H9 (cell line): ENCODE measurements at regions not wholly inside any gene's neighbourhood (a gene's known extent, or its start where the extent isn't known, plus 50 kb on each side); places are given as distances from the start of the nearest gene placed in this dataset.

ENCODE experiments used
- DNase-seq: peaks from one replicate; pipeline ENCODE4 v3.0.0-alpha.2; 2017
- H2AFZ ChIP-seq: one replicate; pipeline ENCODE4 v1.6.1; 2013; ENCODE audit warnings: mild to moderate bottlenecking, low read length, control low read depth, moderate library complexity
- H2AK5ac ChIP-seq: 2 replicates; pipeline ENCODE4 v1.6.1; 2013; ENCODE audit warnings: low read length, control low read depth, mixed read lengths; ENCODE audit not compliant: insufficient read length
- H2BK120ac ChIP-seq: one replicate; pipeline ENCODE4 v1.6.1; 2013; ENCODE audit warnings: low read depth, mild to moderate bottlenecking, low read length, control low read depth, inconsistent platforms; ENCODE audit not compliant: poor library complexity, severe bottlenecking
- H2BK12ac ChIP-seq: 2 replicates; pipeline ENCODE4 v1.6.1; 2013; ENCODE audit warnings: low read length, control low read depth, mixed read lengths, low read depth; ENCODE audit not compliant: insufficient read length
- H2BK15ac ChIP-seq: 2 replicates; pipeline ENCODE4 v1.6.1; 2013; ENCODE audit warnings: low read depth, low read length, control low read depth
- H2BK20ac ChIP-seq: one replicate; pipeline ENCODE4 v1.6.1; 2013; ENCODE audit warnings: low read depth, mild to moderate bottlenecking, low read length, control low read depth, inconsistent platforms; ENCODE audit not compliant: poor library complexity, severe bottlenecking
- H2BK5ac ChIP-seq: 2 replicates; pipeline ENCODE4 v1.6.1; 2013; ENCODE audit warnings: low read length, control low read depth, mixed read lengths; ENCODE audit not compliant: insufficient read length
- H3K14ac ChIP-seq: 2 replicates; pipeline ENCODE4 v1.6.1; 2013; ENCODE audit warnings: low read length, control low read depth; ENCODE audit not compliant: insufficient read depth
- H3K18ac ChIP-seq: 2 replicates; pipeline ENCODE4 v1.6.1; 2013; ENCODE audit warnings: low read depth, mild to moderate bottlenecking, mixed read lengths, low read length, control low read depth; ENCODE audit not compliant: insufficient read length
- H3K23ac ChIP-seq: 2 replicates; pipeline ENCODE4 v1.6.1; 2013; ENCODE audit warnings: low read length, control low read depth, mixed read lengths, low read depth; ENCODE audit not compliant: insufficient read length
- H3K23me2 ChIP-seq: 2 replicates; pipeline ENCODE4 v1.6.1; 2013; ENCODE audit warnings: low read depth, mild to moderate bottlenecking, mixed read lengths, low read length, control low read depth; ENCODE audit not compliant: insufficient read length, poor library complexity, severe bottlenecking
- H3K27ac ChIP-seq: 2 replicates; pipeline ENCODE4 v1.5.1; 2013; ENCODE audit warnings: low read length, control low read depth, mixed read lengths, low read depth; ENCODE audit not compliant: insufficient read length
- H3K27me3 ChIP-seq: 2 replicates; pipeline ENCODE4 v1.6.1; 2013; ENCODE audit warnings: low read length, control low read depth, inconsistent platforms; ENCODE audit not compliant: insufficient read depth
- H3K4ac ChIP-seq: 2 replicates; pipeline ENCODE4 v1.6.1; 2013; ENCODE audit warnings: low read depth, mild to moderate bottlenecking, control low read depth, inconsistent platforms, low read length, moderate library complexity
- H3K4me1 ChIP-seq: 2 replicates; pipeline ENCODE4 v1.6.1; 2013; ENCODE audit warnings: low read length, control low read depth, inconsistent platforms; ENCODE audit not compliant: insufficient read depth
- H3K4me2 ChIP-seq: 2 replicates; pipeline ENCODE4 v1.6.1; 2013; ENCODE audit warnings: low read length, control low read depth, mixed read lengths; ENCODE audit not compliant: insufficient read length, insufficient read depth
- H3K56ac ChIP-seq: 2 replicates; pipeline ENCODE4 v1.6.1; 2013; ENCODE audit warnings: low read depth, mild to moderate bottlenecking, mixed read lengths, low read length, control low read depth; ENCODE audit not compliant: insufficient read length
- H3K79me1 ChIP-seq: 2 replicates; pipeline ENCODE4 v1.6.1; 2013; ENCODE audit warnings: low read depth, mild to moderate bottlenecking, moderate library complexity, low read length, control low read depth, inconsistent platforms; ENCODE audit not compliant: insufficient read depth, poor library complexity, severe bottlenecking
- H3K79me2 ChIP-seq: 2 replicates; pipeline ENCODE4 v1.6.1; 2013; ENCODE audit warnings: low read length, control low read depth, inconsistent platforms; ENCODE audit not compliant: insufficient read depth
- H3K9ac ChIP-seq: 2 replicates; pipeline ENCODE4 v1.6.1; 2013; ENCODE audit warnings: low read length, control low read depth, mixed read lengths; ENCODE audit not compliant: insufficient read length; ENCODE audit errors: extremely low read depth
- H3K9me3 ChIP-seq: one replicate; pipeline ENCODE4 v1.6.1; 2013; ENCODE audit warnings: low read depth, low read length, inconsistent platforms; ENCODE audit not compliant: control insufficient read depth
- H3T11ph ChIP-seq: one replicate; pipeline ENCODE4 v1.6.1; 2013; ENCODE audit warnings: mild to moderate bottlenecking, low read length, control low read depth, inconsistent platforms
- H4K20me1 ChIP-seq: one replicate; pipeline ENCODE4 v1.6.1; 2013; ENCODE audit not compliant: control insufficient read depth, insufficient read length, insufficient read depth
- H4K5ac ChIP-seq: 2 replicates; pipeline ENCODE4 v1.6.1; 2013; ENCODE audit warnings: low read depth, mild to moderate bottlenecking, mixed read lengths, low read length, control low read depth; ENCODE audit not compliant: insufficient read length
- H4K8ac ChIP-seq: replicated peaks from 2 replicates; pipeline ENCODE4 v1.6.1; 2013; ENCODE audit warnings: low read length, control low read depth, mixed read lengths, low read depth; ENCODE audit not compliant: insufficient read length
- H4K91ac ChIP-seq: 2 replicates; pipeline ENCODE4 v1.6.1; 2013; ENCODE audit warnings: low read depth, mild to moderate bottlenecking, moderate library complexity, mixed read lengths, low read length, control low read depth; ENCODE audit not compliant: insufficient read length
- H3K27ac Mint-ChIP-seq, 3 experiments: 2 replicates in 2 of 3; 3 replicates in 1 of 3; pipeline ENCODE4 v1.8.0; 2020 to 2021; ENCODE audit warnings: mixed read lengths in 3 of 3, mild to moderate bottlenecking in 1 of 3, moderate library complexity in 1 of 3
- H3K27me3 Mint-ChIP-seq: 2 replicates; pipeline ENCODE4 v1.8.0; 2021; ENCODE audit warnings: low read depth, mild to moderate bottlenecking, moderate library complexity, mixed read lengths
- H3K36me3 Mint-ChIP-seq, 3 experiments: 2 replicates in 2 of 3; 3 replicates in 1 of 3; pipeline ENCODE4 v1.8.0; 2020 to 2021; ENCODE audit warnings: low read depth in 3 of 3, mixed read lengths in 3 of 3; ENCODE audit not compliant: insufficient read depth in 1 of 3
- H3K4me1 Mint-ChIP-seq, 2 experiments: 2 replicates each; pipeline ENCODE4 v1.8.0; 2020; ENCODE audit warnings: mixed read lengths in 2 of 2
- H3K4me3 Mint-ChIP-seq, 2 experiments: 2 replicates in 1 of 2; 3 replicates in 1 of 2; pipeline ENCODE4 v1.8.0; 2020 to 2021; ENCODE audit warnings: mild to moderate bottlenecking in 2 of 2, mixed read lengths in 2 of 2, moderate library complexity in 1 of 2
- H3K9me3 Mint-ChIP-seq, 2 experiments: 2 replicates in 1 of 2; 3 replicates in 1 of 2; pipeline ENCODE4 v1.8.0; 2020; ENCODE audit warnings: mild to moderate bottlenecking in 2 of 2, mixed read lengths in 2 of 2, moderate library complexity in 1 of 2
- CTCF ChIP-seq: fragments of 200-600 bp; sonication (generic); conservative IDR thresholded peaks from 3 replicates; pipeline ENCODE4 v1.8.0; 2021; ENCODE audit warnings: antibody characterized with exemption, mild to moderate bottlenecking
- WGBS: extraction: QIAGEN DNeasy Blood & Tissue Kit; methylation state at CpG from one replicate; pipeline ENCODE4 v1.1.7; 2013; ENCODE audit warnings: missing lambda C conversion rate, low lambda C conversion rate, mixed read lengths; ENCODE audit not compliant: insufficient read length; ENCODE audit errors: extremely low coverage; 5-methylcytosine and 5-hydroxymethylcytosine counted together

- Histone ChIP-seq H3K4me1 (peaks cover 8% of the 10 kb centered on the region; the same call in 1 of the 2 replicates), H3K27ac (no peak overlapping the region), H4K8ac (no peak overlapping the region), H4K91ac (no peak overlapping the region), H3K23me2 (no peaks in the 10 kb centered on the region), H2BK5ac (no peak overlapping the region), H2BK20ac (no peak overlapping the region), H3K9me3 (no peaks in the 10 kb centered on the region), H3K27me3 (no peaks in the 10 kb centered on the region), H3K79me1 (no peaks in the 10 kb centered on the region), H2BK15ac (no peak overlapping the region), H3K18ac (no peak overlapping the region), H2AFZ (no peak overlapping the region), H2AK5ac (no peak overlapping the region), H3K79me2 (no peaks in the 10 kb centered on the region), H2BK12ac (no peak overlapping the region), H3T11ph (no peak overlapping the region), H4K5ac (no peak overlapping the region), H3K56ac (no peak overlapping the region), H3K14ac (no peak overlapping the region), H3K9ac (no peak overlapping the region), H3K4ac (no peak overlapping the region), H4K20me1 (no peaks in the 10 kb centered on the region), H2BK120ac (no peak overlapping the region), H3K23ac (no peak overlapping the region), H3K4me2 (no peak overlapping the region)
- no peak for DNase-seq
- Mint-ChIP-seq H3K27ac (peak overlapping the region in 2 of 3 experiments; percentile 55 to 67; a peak in 2 of 7 replicates), H3K4me1 (peaks cover 37 to 45% of the 10 kb centered on the region in 2 experiments), H3K36me3 (peaks cover 0 to 5% (median 0%) of the 10 kb centered on the region in 3 experiments; a peak in 3 of 7 replicates), H3K9me3 (peaks cover 6% of the 10 kb centered on the region in 2 experiments; a peak in 2 of 5 replicates), H3K27me3 (no peaks in the 10 kb centered on the region; the same call in 1 of the 2 replicates), H3K4me3 (no peak overlapping the region)
- no CpG with 5 or more reads among the region's 3 CpGs for WGBS
- no peak for TF ChIP-seq CTCF
Observed at GRCh38 chr20:60513141-60513540, 554.9 kb downstream of the CDH26 start.
